ENCODE measurements at regions not wholly inside any gene's neighbourhood (a gene's known extent, or its start where the extent isn't known, plus 50 kb on each side); places are given as distances from the start of the nearest gene placed in this dataset.
"Not testable (repeated sequence)": the region's sequence is repeated elsewhere in the genome, so short reads cannot be mapped to it uniquely, and the experiment has no call there.

DNA sequence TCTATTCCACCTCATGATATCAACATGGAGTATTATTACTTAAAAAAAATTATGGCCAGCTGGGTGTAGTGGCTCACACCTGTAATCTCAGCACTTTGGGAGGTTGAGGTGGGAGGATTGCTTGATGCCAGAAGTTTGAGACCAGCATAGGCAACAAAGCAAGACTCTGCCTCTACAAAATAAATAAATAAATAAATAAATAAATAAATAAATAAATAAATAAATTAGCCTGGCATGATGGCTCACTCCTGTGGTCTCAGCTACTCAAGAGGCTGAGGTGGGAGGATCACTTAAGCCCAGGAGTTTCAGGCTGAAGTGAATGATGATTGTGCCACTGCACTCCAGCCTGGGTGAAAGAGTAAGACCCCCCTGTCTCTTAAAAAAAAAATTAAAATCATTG lies 350.8 kb downstream of the VRK1 start:
- DNase-seq (ENCODE audit: low read depth) = not testable (repeated sequence)

- no peak for DNase-seq (ENCODE audit: low read depth)
Measured at GRCh38 chr14:97149775-97150174, 352.6 kb downstream of the VRK1 start.

DNA sequence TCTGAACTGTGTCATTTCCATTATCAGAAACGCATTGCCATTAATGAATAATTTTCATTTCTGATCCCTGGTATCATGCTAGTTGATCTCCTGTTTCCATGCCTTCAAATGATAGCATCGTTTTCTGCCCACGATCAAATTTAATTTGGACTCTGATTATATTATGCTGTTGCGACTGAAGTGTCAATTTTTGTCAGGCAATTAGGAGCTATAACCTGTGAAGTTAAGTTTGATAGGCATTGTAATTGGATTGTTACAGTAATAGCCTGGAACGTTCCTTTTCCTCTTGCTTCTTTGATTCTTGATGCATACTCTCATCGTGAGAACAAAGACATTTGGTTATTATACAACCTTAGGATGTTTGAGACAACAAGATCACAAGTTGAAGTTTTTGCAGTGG lies 356.3 kb downstream of the VRK1 start:
- no peak for DNase-seq (ENCODE audit: low read depth)

DNA sequence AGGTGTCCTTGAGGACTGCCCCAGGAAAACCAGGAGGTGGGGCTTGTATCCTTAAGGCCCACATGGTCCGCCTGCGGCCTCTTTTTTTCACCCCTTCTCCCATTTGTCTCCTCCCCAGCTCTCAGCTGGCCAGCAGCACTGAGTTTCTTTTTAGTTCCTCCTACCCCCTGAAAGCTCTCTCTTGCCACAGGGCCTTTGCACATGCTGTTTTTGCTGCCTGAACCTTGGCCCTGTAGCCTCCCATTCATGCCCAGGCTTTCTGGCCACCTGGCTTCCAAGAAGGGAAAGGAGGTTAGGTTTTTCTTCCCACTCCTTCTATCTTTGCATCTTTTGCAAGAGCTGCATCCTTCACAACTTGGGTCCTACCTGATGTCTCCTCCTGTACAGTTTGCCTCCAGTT lies 358.1 kb downstream of the VRK1 start:
- DNase-seq (ENCODE audit: low read depth) = no peak

GRCh38 chr14:97155814-97156213 lies 358.6 kb downstream of the VRK1 start:
- no peak for DNase-seq (ENCODE audit: low read depth)

- no peak for DNase-seq (ENCODE audit: low read depth)
Measured at GRCh38 chr14:97156705-97157104, 359.5 kb downstream of the VRK1 start.

DNA sequence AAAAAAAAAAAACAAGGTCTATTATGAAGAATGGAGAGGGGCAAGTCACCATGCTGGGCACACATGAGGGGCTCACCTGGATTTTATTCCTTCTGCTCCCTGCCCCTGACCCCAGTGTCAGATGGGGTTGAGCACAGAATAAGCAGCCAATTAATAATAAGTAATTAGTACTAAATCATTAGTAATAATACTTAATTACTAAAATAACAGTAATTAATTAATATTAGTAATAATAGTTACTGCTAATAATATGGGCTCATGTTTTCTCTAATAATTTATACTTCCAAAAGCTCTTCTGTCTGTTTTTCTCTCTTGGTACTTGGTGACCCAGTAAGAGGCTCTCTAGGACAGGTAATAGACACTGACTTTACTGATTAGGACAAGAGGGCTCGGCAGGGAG lies 360.9 kb downstream of the VRK1 start:
- no peak for DNase-seq (ENCODE audit: low read depth)

DNA sequence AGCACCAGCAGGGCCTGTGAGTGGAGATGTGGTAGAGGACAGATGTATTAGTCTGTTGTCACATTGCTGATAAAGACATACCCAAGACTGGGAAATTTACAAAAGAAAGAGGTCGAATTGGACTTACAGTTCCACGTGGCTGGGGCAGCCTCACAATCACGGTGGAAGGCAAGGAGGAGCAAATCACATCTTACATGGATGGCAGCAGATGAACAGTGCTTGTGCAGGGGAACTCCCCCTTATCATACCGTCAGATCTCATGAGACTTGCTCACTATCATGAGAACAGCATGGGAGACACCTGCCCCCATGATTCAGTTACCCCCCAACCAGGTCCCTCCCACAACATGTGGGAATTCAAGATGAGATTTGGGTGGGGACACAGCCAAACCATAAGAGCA lies 361.9 kb downstream of the VRK1 start:
- DNase-seq (ENCODE audit: low read depth) = no peak

- no peak for DNase-seq (ENCODE audit: low read depth)
Measured at GRCh38 chr14:97162621-97163020, 365.4 kb downstream of the VRK1 start.

DNA sequence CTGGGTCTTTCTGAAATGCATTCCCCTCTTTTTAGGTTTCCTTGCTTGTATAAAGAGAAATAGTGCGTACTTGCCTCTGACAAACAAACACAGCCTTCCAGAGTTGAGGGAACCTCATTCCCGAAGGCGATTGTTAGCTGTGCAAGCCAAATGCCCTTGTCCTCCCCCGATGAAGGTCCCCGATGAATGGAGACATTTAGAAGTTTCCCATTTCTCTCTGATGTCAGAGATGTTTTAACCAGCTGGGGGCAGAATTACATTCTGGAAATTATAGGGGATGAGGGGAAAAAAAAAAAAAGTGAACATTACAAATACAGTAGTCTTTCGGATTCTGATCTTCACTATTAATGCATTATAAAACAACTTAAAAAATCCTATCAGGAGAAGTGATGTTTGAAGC lies 366.8 kb downstream of the VRK1 start:
- no peak for DNase-seq (ENCODE audit: low read depth)

- no peak for DNase-seq (ENCODE audit: low read depth)
Measured at GRCh38 chr14:97166497-97166896, 369.3 kb downstream of the VRK1 start.

- not testable (repeated sequence) for DNase-seq (ENCODE audit: low read depth)
Measured at GRCh38 chr14:97167577-97167976, 370.4 kb downstream of the VRK1 start.

DNA sequence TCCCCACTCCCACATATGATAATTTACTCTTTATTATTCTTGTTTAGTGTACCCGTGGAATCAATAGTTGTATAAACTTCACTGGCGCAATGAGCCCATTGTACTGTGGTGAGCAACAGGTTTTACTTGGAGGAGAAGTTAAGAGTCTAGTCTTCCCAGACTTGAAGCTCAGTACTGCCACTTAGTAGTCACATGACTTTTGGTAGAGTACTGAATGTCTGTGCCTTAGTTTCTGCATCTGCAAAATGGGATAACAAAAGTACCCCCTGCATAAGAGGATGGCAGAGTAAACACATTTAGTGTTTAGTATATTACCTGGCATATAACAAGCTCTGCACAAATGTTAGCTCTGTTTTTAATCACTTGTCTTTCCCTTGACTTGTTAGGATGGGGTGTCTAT lies 375.5 kb downstream of the VRK1 start:
- no peak for DNase-seq (ENCODE audit: low read depth)

GRCh38 chr14:97177016-97177415 lies 379.8 kb downstream of the VRK1 start:
- DNase-seq (ENCODE audit: low read depth) = no peak

DNA sequence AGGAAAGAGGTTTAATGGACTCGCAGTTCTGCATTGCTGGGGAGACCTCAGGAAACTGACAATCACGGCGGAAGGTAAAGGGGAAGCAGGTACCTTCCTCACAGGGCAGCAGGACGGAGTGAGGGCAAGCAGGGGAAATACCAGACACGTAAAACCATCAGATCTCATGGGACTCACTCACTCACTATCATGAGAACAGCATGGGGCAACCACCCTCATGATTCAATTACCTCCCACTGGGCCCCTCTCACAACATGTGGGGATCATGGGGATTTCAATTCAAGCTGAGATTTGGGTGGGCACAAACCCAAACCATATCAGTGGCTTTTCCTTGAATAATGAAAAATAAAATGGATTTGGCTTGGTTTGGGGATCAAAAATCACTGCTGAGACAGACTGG lies 380.5 kb downstream of the VRK1 start:
- DNase-seq (ENCODE audit: low read depth) = no peak

DNA sequence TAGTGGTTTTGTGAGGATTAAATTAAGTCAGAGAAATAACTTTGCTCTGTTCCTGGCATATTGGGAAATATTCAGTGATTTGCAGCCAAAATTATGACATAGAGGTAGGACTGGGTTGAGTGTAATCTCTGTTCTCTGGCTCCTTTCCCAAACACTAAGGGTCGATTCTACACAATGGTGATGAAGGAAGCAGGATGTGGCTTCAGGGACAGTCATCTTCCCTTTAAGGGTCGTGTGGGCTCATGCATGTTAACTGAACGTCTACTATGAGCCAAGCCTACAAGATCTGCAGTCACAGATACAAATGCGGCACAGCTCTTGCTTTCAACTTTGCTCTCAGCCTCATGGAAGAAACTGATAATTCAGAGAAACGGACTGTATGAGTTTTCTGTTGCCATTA lies 381.6 kb downstream of the VRK1 start:
- no peak for DNase-seq (ENCODE audit: low read depth)

GRCh38 chr14:97179573-97179972 lies 382.4 kb downstream of the VRK1 start:
- DNase-seq (ENCODE audit: low read depth) = no peak

DNA sequence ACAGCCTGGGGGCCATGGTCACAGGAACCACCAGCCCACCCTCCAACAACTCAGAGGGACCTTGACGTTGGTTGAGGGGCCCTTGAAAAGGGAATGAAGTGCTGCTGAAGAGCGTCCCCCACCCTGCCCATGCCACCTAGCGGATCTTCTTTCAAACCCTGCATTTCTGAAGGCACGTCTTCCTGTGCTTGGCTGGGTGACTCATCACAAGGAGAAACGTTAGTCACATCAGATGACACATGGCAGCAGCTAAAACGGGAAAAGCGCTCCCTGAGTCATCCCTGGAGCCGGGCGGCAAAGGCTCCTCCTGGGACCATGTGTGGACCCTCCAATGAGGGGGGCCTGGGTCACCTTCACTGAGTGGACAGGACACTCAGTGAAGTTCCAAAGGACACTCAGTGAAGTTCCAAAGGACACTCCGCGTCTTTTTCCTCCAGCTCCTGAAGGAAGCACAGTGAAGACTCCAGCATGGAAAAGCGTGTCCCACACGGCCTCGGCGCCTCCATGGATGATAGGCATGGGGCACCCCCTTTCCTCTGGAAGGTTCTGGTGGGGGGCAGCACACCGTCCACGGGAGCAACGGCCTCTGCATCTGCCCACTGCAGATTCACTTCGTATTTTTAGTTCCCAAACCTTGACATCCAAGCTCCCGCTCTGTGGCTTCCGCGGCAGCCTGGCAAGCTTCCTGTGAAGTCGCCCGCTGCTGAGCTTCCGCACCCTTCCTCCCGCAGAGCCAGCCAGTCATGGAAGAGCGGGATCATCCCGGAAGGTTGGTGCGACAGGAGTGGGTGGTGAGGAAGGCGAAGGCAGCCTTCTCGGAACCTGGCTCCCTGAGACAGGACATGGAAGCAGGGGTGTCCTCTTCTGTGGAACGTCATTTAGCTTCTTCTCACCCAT lies 383.4 kb downstream of the VRK1 start:
- no peak for DNase-seq (ENCODE audit: low read depth)

DNA sequence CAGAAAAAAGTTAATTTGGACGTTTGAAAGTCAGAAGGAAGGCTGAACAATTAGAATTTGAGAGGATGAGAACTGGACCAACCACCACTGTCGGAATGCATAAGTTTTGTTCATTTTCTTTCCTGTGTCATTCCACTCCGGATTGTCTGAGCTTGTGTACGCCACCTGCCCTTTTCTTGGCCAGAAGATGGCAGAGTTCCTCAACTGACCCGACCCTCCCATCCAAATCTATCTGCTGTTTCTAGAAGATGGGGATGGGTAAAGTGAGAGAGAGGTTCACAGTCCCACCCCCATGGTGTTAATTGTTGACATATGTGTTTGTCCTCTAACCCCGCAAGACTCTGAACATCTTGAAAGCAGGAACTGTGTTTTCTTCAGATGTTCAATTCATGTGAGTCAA lies 388.0 kb downstream of the VRK1 start:
- DNase-seq (ENCODE audit: low read depth) = no peak

GRCh38 chr14:97187916-97188315 lies 390.7 kb downstream of the VRK1 start:
- DNase-seq (ENCODE audit: low read depth) = no peak

GRCh38 chr14:97196336-97196735 lies 399.2 kb downstream of the VRK1 start:
- no peak for DNase-seq (ENCODE audit: low read depth)

- DNase-seq (ENCODE audit: low read depth) = no peak
Measured at GRCh38 chr14:97198813-97199212, 401.6 kb downstream of the VRK1 start.

- no peak for DNase-seq (ENCODE audit: low read depth)
Measured at GRCh38 chr14:97200245-97200644, 403.1 kb downstream of the VRK1 start.

GRCh38 chr14:97206916-97207315 lies 409.7 kb downstream of the VRK1 start:
- no peak for DNase-seq (ENCODE audit: low read depth)
